AG08395 (cell line): ENCODE measurements at regions not wholly inside any gene's neighbourhood (a gene's known extent, or its start where the extent isn't known, plus 50 kb on each side); places are given as distances from the start of the nearest gene placed in this dataset.
A peak's percentile ranks its signal among the peaks of the same experiment; 100 is the strongest.
"Not testable (repeated sequence)": the region's sequence is repeated elsewhere in the genome, so short reads cannot be mapped to it uniquely, and the experiment has no call there.

Experiments used
- DNase-seq: peaks from one replicate; pipeline ENCODE4 v3.0.0; 2012; ENCODE audit warnings: mixed read lengths, low spot score

GRCh38 chr7:119123326-119123725 lies 898.8 kb downstream of the ANKRD7 start:
- no peak for DNase-seq

DNA sequence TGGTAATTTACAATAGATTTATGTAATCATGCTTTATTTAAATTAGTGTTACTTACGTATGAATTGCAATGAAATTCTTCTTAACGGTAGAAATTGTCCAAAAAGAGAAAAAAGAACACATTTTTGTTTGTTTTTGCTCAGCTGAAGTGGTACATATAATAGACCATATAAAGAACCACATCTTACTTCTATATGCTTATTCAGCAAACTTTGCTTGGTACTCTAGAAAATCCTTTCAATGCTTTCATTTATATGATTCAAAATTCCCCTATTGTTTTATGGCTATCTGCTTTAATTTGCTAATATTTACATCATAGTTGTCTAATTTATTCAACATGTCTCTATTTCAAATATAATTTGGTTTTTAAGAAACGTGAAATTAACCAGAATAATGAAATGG lies 903.2 kb downstream of the ANKRD7 start:
- no peak for DNase-seq

DNA sequence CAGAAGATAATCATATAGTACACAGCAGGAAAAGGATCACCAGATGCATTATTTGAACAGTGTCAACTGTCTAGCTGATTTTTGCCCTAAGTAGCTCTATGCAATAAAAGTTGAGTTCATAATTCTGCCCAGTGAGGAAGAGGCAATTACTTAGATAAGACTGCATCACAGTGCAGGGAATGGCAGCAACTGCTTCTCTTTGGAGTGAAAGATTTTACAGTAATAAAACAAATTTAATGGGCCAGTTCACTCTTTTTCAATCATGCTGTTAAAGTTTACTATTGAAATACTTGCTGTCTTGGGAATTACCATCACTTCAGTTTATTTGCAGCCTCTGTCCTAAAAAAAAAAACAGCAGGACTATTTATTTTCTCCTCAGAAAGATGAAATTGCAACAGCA lies 907.9 kb downstream of the ANKRD7 start:
- DNase-seq, result no peak

DNA sequence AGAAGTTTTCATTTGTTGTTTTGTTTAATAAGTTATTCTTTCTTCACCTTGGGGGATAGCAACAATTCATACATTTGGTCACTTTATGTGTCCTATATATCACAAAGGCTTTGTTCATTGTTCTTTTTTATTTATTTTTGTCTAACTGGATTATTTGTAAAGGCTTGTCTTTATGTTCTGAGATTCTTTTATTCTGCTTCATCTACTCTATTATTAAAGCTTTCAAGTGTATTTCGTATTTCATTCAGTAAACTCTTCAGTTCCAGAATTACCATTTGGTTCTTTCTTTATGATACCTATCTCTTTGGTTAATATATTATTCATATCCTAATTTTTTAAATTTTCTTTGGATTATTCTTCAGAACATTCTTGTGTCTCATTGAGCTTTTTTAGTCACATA lies 942.9 kb downstream of the ANKRD7 start:
- DNase-seq, result no peak

- no peak for DNase-seq
These were observed 947.5 kb downstream of the ANKRD7 start for GRCh38 chr7:119172043-119172442.

GRCh38 chr7:119175911-119176627 lies 951.6 kb downstream of the ANKRD7 start:
- peak; percentile 1 for DNase-seq

- DNase-seq, result no peak
These were observed 953.4 kb downstream of the ANKRD7 start for GRCh38 chr7:119177863-119178262.

- no peak for DNase-seq
These were observed 959.8 kb downstream of the ANKRD7 start for GRCh38 chr7:119184124-119184788.

DNA sequence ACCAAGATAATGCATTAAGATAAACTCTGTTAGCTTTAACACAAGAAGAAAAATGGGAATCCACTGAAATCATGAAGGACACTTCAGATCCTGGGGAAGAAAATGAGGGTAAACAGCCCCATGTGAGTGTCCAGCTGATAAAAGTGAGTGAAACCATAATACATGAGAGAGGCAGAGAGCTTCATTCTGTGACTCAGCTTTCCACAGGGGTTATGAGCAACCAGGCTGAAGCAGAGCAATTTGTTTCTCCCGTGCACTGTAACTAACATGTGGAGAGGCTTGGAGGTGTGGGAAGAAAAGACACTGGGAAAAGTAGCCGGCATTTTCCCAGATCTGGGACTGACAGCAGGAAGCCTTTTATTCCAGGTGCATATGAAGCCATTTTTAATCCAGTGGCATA lies 971.7 kb downstream of the ANKRD7 start:
- no peak for DNase-seq

- no peak for DNase-seq
These were observed 972.8 kb downstream of the ANKRD7 start for GRCh38 chr7:119197172-119197876.

- no peak for DNase-seq
These were observed 973.5 kb downstream of the ANKRD7 start for GRCh38 chr7:119197877-119198527.

DNA sequence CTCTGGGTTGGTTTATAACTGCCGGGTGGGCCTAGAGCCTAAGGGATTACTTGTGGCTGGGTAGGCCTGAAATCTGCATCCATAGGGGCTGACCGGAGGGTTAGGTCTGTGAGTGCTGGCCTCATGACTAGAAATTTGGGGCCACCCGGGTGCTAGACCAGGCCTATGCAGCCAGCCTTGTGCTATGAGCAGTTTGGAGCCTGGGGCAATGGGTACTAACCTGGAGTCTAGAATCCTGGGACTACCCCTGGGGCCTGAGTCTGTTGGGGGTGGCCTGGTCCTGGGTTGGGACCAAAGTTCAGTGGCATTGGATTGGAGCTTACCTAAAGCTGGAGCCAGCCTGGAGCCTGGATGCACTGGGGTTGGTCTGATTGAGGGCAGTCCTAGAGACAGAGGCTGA lies 995.2 kb downstream of the ANKRD7 start:
- no peak for DNase-seq

DNA sequence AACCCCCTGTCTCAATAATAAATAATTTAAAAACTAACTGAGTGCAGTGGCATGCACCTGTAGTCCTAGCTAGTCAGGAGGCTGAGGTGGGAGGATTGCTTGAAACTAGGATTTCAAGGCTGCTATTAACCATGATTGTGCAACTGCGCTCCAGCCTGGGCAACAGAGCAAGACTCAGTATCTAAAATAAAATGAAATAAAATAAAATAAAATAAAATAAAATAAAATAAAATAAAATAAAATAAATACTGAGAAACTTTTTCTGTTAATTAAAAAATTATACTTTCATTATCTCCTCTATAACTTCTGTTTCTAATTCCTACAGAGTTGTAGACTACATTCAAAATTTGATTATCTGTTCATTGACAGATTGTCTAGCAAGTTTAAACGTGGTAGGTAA lies 999.4 kb downstream of the ANKRD7 start:
- no peak for DNase-seq

DNA sequence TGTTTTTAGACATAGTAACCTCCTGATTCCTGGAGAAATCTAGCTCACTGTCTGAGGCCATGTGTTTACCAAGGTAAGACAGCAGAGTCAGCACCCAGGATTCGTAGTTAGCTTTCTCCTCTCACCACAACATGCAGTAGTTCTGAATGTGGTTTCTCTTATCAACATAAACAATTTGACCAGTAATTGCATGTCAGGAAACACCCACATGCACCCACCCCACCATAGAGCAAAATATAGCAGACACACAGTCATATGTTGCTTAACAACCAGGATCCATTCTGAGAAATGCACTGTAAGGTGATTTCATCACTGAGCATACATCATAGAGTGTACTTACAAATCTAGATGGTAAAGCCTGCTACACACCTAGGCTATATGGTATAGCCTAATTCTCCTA lies 1004.0 kb downstream of the ANKRD7 start:
- DNase-seq, result no peak

- DNase-seq, result no peak
These were observed 1007.6 kb downstream of the ANKRD7 start for GRCh38 chr7:119232091-119232490.

GRCh38 chr7:119233015-119233414 lies 1008.5 kb downstream of the ANKRD7 start:
- DNase-seq, result no peak

- DNase-seq, result no peak
These were observed 1020.0 kb upstream of the KCND2 start for GRCh38 chr7:119252962-119253361.

- DNase-seq, result no peak
These were observed 1018.2 kb upstream of the KCND2 start for GRCh38 chr7:119254742-119255141.

DNA sequence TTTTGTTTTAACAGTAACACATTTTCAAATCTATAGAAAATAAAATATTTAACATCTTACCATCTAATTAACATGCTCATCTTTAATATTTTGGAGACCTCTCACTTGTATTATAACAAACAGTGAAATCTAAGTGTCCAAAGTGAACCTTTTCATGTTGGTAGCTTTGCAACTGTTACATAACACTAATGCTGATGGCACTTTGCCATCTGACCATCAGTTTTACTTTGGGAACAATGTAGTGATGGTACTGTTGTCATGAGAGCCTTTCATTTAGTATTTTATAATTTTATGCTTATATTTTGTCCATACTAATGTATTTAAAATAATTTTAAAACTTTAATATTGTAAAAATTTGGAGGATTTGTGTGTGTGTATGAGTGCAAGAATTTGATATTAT lies 1017.0 kb upstream of the KCND2 start:
- no peak for DNase-seq

GRCh38 chr7:119256446-119257131 lies 1016.4 kb upstream of the KCND2 start:
- DNase-seq, result no peak

DNA sequence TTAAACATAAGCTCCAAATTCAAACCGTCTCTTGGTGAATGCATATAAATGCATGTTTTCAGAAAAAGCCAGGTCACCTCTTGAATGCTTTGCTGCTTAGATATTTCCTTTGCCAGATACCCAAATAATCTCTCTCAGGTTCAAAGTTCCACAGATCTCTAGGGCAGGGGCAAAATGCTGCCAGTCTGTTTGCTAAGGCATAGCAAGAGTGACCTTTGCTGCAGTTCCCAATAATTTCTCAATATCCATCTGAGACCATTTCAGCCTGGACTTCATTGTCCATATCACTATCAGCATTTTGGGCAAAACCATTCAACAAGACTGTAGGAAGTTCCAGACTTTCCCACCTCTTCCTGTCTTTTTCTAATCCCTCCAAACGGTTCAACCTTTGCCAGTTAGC lies 1006.2 kb upstream of the KCND2 start:
- DNase-seq, result not testable (repeated sequence)

DNA sequence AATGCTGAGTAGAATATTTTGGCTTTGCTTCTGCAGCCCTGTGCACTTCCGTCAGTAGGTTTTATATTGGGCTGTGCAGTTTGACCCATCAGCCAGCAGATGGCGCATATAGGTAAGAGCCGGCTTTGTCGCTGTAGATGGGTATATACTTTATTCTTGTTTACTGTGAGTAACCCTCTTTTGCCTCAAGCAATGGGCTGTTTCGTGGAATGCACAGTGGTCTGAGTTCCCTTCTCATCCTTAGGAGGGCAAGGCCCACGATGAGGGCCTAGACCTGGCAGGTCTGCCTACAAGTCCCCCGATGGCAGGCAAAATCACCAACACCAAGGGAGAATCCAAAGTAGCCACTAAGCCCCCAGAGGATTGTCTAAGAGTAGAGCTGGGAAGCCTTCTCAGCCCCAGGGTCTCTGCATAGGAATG lies 1002.9 kb upstream of the KCND2 start:
- DNase-seq, result peak; percentile 10
